WTC11 (cell line): ENCODE measurements at regions not wholly inside any gene's neighbourhood (a gene's known extent, or its start where the extent isn't known, plus 50 kb on each side); places are given as distances from the start of the nearest gene placed in this dataset.

Experiments
- CBFB ChIP-seq: sonication (generic); formaldehyde crosslinking; IDR thresholded peaks from 2 replicates; pipeline ENCODE4 v1.8.1; 2022; ENCODE audit warnings: mild to moderate bottlenecking, low read depth, missing genetic modification reagents
- CREB1 ChIP-seq: sonication (generic); formaldehyde crosslinking; IDR thresholded peaks from 2 replicates; pipeline ENCODE4 v1.8.0; 2023; ENCODE audit warnings: mild to moderate bottlenecking, missing genetic modification reagents
- CTCF ChIP-seq: fragments of 200-600 bp; IDR thresholded peaks from 2 replicates; pipeline ENCODE4 v1.8.0; 2022; ENCODE audit warnings: antibody characterized with exemption
- HMGXB4 ChIP-seq: sonication (generic); formaldehyde crosslinking; IDR thresholded peaks from 2 replicates; pipeline ENCODE4 v1.8.1; 2023; ENCODE audit warnings: mild to moderate bottlenecking, moderate library complexity, missing genetic modification reagents
- JAZF1 ChIP-seq: fragments of 250-450 bp; sonication (Bioruptor Pico); IDR thresholded peaks from 2 replicates; pipeline ENCODE4 v1.9.0; 2021; ENCODE audit warnings: moderate library complexity, mild to moderate bottlenecking, inconsistent platforms
- NFYB ChIP-seq: sonication (generic); formaldehyde crosslinking; conservative IDR thresholded peaks from 2 replicates; pipeline ENCODE4 v1.8.0; 2022; ENCODE audit warnings: low read depth, missing genetic modification reagents
- SMAD3 ChIP-seq: sonication (generic); formaldehyde crosslinking; IDR thresholded peaks from 2 replicates; pipeline ENCODE4 v1.8.0; 2022; ENCODE audit warnings: missing genetic modification reagents, mild to moderate bottlenecking, borderline replicate concordance
- SP1 ChIP-seq: sonication (generic); formaldehyde crosslinking; conservative IDR thresholded peaks from 2 replicates; pipeline ENCODE4 v1.8.1; 2022; ENCODE audit warnings: missing genetic modification reagents
- TCF7 ChIP-seq: sonication (generic); formaldehyde crosslinking; IDR thresholded peaks from 2 replicates; pipeline ENCODE4 v1.8.0; 2022; ENCODE audit warnings: mild to moderate bottlenecking, low read depth, missing genetic modification reagents, moderate library complexity
- TEAD4 ChIP-seq: sonication (generic); formaldehyde crosslinking; IDR thresholded peaks from 2 replicates; pipeline ENCODE4 v1.8.0; 2022; ENCODE audit warnings: mild to moderate bottlenecking, missing genetic modification reagents
- USF2 ChIP-seq: sonication (generic); formaldehyde crosslinking; IDR thresholded peaks from 2 replicates; pipeline ENCODE4 v1.8.1; 2023; ENCODE audit warnings: mild to moderate bottlenecking, missing genetic modification reagents, moderate library complexity
- ZNF281 ChIP-seq: sonication (generic); formaldehyde crosslinking; IDR thresholded peaks from 2 replicates; pipeline ENCODE4 v1.8.0; 2023; ENCODE audit warnings: mild to moderate bottlenecking, missing genetic modification reagents

- TF ChIP-seq HMGXB4 (CRISPR knock-in tag) = no peak
- no peak for TF ChIP-seq CBFB (CRISPR knock-in tag)
- TF ChIP-seq JAZF1 (CRISPR knock-in tag) = no peak
- TF ChIP-seq SMAD3 (CRISPR knock-in tag) = no peak
- TF ChIP-seq ZNF281 (CRISPR knock-in tag) = no peak
- TF ChIP-seq USF2 (CRISPR knock-in tag) = no peak
- TF ChIP-seq NFYB (CRISPR knock-in tag) = no peak
- TF ChIP-seq SP1 (CRISPR knock-in tag) = no peak
- no peak for TF ChIP-seq TEAD4 (CRISPR knock-in tag)
- no peak for TF ChIP-seq CREB1
- no peak for TF ChIP-seq TCF7 (CRISPR knock-in tag)
- no peak for TF ChIP-seq CTCF
Observed at GRCh38 chr4:157885811-157886210, 287.0 kb downstream of the GASK1B start.
